ENCODE measurements at regions not wholly inside any gene's neighbourhood (a gene's known extent, or its start where the extent isn't known, plus 50 kb on each side); places are given as distances from the start of the nearest gene placed in this dataset.

- no peak for DNase-seq
Observed at GRCh38 chr3:139285691-139286090, 58.1 kb upstream of the MRPS22 start.

- DNase-seq: no peak
Observed at GRCh38 chr3:139286241-139286640, 57.6 kb upstream of the MRPS22 start.

DNA sequence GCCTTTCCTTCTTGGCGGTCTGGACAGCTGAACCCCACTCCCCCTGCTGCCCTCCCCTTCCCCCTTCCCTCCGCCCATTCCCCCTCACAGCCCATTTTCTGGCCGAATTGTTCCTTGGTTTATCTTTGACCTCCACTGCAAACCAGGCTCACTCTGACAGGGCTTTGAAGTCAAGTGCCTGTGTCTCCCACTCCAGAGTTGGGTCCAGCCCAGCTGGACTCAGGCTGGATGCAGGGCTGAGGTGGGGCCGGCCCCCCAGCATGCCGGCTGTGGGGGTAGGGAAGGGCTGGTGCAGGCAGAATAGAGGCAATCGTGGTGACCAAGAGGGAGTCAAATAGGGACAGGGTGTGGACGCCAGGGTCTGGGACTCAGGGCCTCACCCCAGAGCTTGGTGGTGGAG, 57.0 kb upstream of the MRPS22 start:
- no peak for DNase-seq

- no peak for DNase-seq
Observed at GRCh38 chr3:139287557-139287956, 56.3 kb upstream of the MRPS22 start.

- no peak for DNase-seq
Observed at GRCh38 chr3:139288266-139288821, 55.5 kb upstream of the MRPS22 start.

DNA sequence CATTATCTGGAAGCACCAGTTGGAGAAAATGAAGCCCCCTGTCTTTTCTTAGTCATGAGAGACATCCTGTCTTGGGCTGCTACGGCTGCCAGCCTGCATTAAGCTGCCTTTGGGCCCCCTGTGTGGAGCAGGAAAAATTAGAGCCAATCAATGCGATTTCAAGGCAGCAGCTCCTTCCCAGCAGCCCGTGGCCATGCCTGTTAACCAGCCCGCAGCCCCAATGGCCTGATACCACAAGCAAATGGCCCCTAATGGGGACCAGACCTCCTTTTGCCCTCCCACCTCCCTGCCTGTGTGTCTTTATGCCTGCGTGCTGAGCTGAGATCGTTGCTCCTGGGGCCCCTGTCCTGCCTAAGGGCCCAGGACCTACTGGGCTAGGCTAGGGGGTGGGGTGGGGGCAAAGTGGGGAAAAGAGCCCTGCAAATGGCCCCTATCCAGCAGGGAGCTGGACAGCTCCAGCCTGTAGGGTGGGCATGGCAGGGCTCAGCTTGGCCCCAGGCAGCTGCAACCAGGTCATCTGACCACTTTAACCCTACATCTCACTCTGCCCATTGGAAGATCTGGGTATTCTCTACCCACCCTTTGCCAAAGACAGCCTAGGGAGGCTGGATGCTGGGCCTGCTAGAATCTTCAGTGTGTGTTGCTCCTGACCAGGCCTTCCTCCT, 53.8 kb upstream of the MRPS22 start:
- no peak for DNase-seq

- DNase-seq: no peak
Observed at GRCh38 chr3:139291276-139292051, 52.4 kb upstream of the MRPS22 start.

- peak; percentile 55 for DNase-seq
Observed at GRCh38 chr3:139292192-139292591, 51.6 kb upstream of the MRPS22 start.

DNA sequence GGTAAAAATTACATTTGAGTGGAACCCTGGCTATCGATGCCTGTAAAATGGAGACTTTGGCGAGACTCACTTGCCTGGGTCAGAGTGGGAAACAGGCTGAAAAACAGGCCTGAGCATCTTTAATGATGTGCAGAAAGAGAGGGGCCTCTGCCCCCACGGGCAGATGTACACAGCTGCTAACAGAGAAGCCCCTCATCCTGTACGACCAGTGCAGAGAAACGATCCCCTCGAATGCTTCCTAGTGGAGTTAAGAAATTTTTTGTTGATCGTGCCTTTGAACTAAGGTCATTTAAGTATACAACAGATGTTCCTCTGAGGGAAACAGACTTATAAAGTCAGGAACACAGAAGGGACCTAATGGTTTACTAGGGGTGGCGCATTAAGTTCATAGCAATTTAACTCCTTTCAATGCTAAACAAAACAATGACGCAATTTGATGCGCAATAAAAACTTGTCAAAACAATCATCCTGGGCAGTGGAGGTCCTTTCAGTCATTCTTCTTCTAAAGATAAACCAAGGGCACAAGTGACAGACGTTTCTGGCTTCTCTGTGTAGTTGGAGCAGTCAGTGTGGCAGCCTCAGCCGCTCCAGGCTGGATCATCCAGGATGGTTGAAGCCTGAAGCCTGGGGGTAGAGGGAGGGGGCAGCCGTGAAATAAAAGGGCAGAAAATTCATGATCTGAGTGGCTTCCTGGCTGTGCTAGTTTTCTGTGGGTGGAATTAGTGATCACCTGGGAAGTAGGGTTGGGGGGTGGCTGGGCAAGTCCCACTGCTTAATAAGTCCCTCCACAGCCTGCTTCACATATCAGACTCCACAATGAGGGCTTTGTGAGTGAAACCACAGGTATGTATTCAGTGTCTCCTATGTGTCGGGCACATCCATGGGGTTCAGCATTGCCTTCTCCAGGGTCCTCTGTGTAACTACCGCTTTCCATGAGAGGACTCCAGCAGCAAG, 50.8 kb upstream of the MRPS22 start:
- DNase-seq: peak; percentile 39

GRCh38 chr3:139293665-139294023, 50.2 kb upstream of the MRPS22 start:
- no peak for DNase-seq
